ENCODE measurements at regions not wholly inside any gene's neighbourhood (a gene's known extent, or its start where the extent isn't known, plus 50 kb on each side); places are given as distances from the start of the nearest gene placed in this dataset.

- intact Hi-C loops (cut with DNase I), result no loop called here
- H3K9me3 ChIP-seq, result no peaks in the 10 kb centered on the region
- DNase-seq (ENCODE audit: low spot score), result no peak
- no peaks in the 10 kb centered on the region for H3K36me3 ChIP-seq
- no peaks in the 10 kb centered on the region for H3K27me3 ChIP-seq (replicated peaks; ENCODE audit: insufficient read depth)
- H3K27ac ChIP-seq, result no peak overlapping the region
- no peak overlapping the region for H3K4me3 ChIP-seq
- H3K4me1 ChIP-seq (replicated peaks), result no peaks in the 10 kb centered on the region
- no peak for TF ChIP-seq CTCF (IDR thresholded peaks at IDR 0.05)
- no peak for TF ChIP-seq POLR2AphosphoS5 (IDR thresholded peaks at IDR 0.05)
- WGBS, result 90% methylated on average over 1 of the region's 1 CpG
Measured at GRCh38 chr3:28980131-28980530, 300.7 kb upstream of the RBMS3 start.

- no peak overlapping the region for H3K4me3 ChIP-seq
- no peaks in the 10 kb centered on the region for H3K4me1 ChIP-seq (replicated peaks)
- H3K27me3 ChIP-seq (replicated peaks; ENCODE audit: insufficient read depth), result no peaks in the 10 kb centered on the region
- intact Hi-C loops (cut with DNase I), result no loop called here
- H3K36me3 ChIP-seq, result no peaks in the 10 kb centered on the region
- H3K9me3 ChIP-seq, result no peaks in the 10 kb centered on the region
- DNase-seq (ENCODE audit: low spot score), result no peak
- TF ChIP-seq CTCF (IDR thresholded peaks at IDR 0.05), result no peak
- TF ChIP-seq POLR2AphosphoS5 (IDR thresholded peaks at IDR 0.05), result no peak
- no peak for TF ChIP-seq POLR2A (IDR thresholded peaks at IDR 0.05)
- H3K27ac ChIP-seq, result no peak overlapping the region
Measured at GRCh38 chr3:28980631-28981030, 300.2 kb upstream of the RBMS3 start.

GRCh38 chr3:28982906-28983305, 298.0 kb upstream of the RBMS3 start:
- Histone ChIP-seq H3K27me3 (replicated peaks; ENCODE audit: insufficient read depth) (no peaks in the 10 kb centered on the region), H3K36me3 (no peaks in the 10 kb centered on the region), H3K4me3 (no peak overlapping the region), H3K4me1 (replicated peaks) (no peaks in the 10 kb centered on the region), H3K27ac (no peak overlapping the region), H3K9me3 (no peaks in the 10 kb centered on the region)
- 92% methylated on average over 2 of the region's 2 CpGs for WGBS
- intact Hi-C loops (cut with DNase I), result no loop called here
- TF ChIP-seq POLR2A (IDR thresholded peaks at IDR 0.05) (no peak), CTCF (IDR thresholded peaks at IDR 0.05) (no peak), POLR2AphosphoS5 (IDR thresholded peaks at IDR 0.05) (no peak)
- no peak for DNase-seq (ENCODE audit: low spot score)

- Histone ChIP-seq H3K4me1 (replicated peaks) (no peaks in the 10 kb centered on the region), H3K36me3 (no peaks in the 10 kb centered on the region), H3K27me3 (replicated peaks; ENCODE audit: insufficient read depth) (no peaks in the 10 kb centered on the region), H3K27ac (no peak overlapping the region), H3K4me3 (no peak overlapping the region), H3K9me3 (no peaks in the 10 kb centered on the region)
- no peak for DNase-seq (ENCODE audit: low spot score)
- TF ChIP-seq CTCF (IDR thresholded peaks at IDR 0.05), result no peak
- no peak for TF ChIP-seq POLR2AphosphoS5 (IDR thresholded peaks at IDR 0.05)
- no peak for TF ChIP-seq POLR2A (IDR thresholded peaks at IDR 0.05)
- intact Hi-C loops (cut with DNase I), result no loop called here
Measured at GRCh38 chr3:28986922-28987321, 293.9 kb upstream of the RBMS3 start.

GRCh38 chr3:28989646-28990089, 291.2 kb upstream of the RBMS3 start:
- no peaks in the 10 kb centered on the region for H3K9me3 ChIP-seq
- no peaks in the 10 kb centered on the region for H3K36me3 ChIP-seq
- intact Hi-C loops (cut with DNase I), result no loop called here
- no peak overlapping the region for H3K27ac ChIP-seq
- H3K4me1 ChIP-seq (replicated peaks), result no peaks in the 10 kb centered on the region
- WGBS, result 62% methylated on average over 2 of the region's 2 CpGs
- H3K4me3 ChIP-seq, result no peak overlapping the region
- DNase-seq (ENCODE audit: low spot score), result no peak
- no peaks in the 10 kb centered on the region for H3K27me3 ChIP-seq (replicated peaks; ENCODE audit: insufficient read depth)
- TF ChIP-seq POLR2AphosphoS5 (IDR thresholded peaks at IDR 0.05), result no peak
- no peak for TF ChIP-seq POLR2A (IDR thresholded peaks at IDR 0.05)
- no peak for TF ChIP-seq CTCF (IDR thresholded peaks at IDR 0.05)
